GM19395 (cell line): ENCODE measurements at regions not wholly inside any gene's neighbourhood (a gene's known extent, or its start where the extent isn't known, plus 50 kb on each side); places are given as distances from the start of the nearest gene placed in this dataset.
"Not testable (repeated sequence)": the region's sequence is repeated elsewhere in the genome, so short reads cannot be mapped to it uniquely, and the experiment has no call there.

Experiments
- ATAC-seq: cut with Tn5 transposase; IDR thresholded peaks from one replicate; pipeline ENCODE4 v1.9.1; 2021; ENCODE audit warnings: mild to moderate bottlenecking, moderate library complexity; ENCODE audit not compliant: unreplicated experiment

DNA sequence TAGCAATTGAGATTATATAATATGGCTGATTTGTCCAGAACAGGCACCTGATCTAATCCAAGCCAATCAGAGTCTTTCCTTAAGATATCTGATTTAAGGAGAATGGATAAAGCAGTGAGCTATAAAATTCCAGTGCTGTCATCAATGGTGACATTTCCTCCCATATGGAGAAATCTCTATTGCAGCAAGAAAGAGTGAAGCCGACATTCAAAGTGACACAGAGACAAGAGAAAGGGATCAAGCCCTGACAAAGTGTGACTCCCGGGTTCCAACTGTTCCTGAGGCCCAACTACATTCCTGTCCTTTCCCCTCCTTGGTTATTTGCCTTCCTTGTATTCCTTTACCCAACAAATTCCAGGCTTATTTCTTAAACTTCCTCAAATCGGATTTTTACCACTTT, 430.0 kb upstream of the SOX5 start:
- no peak for ATAC-seq

- peak; percentile 90 for ATAC-seq
Observed at GRCh38 chr12:24378548-24379407, 429.3 kb upstream of the SOX5 start.

DNA sequence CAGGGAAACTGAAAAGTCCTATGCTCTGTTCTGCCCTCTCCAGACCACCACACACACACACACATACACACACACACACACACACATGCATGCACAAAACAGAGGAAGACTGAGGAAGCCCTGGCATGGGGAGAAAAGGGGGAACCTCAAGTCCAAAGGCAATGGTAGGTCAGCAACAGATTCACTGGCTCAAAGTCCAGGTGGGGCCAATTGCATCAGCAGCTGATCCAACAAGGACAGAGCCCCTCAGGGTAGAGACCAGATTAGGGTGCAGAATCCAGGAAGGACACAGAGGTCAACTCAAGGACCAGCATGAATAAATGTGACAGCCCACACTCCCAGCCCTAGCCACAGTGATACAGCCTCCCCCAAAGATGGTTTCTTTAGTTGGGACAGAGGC, 425.0 kb upstream of the SOX5 start:
- ATAC-seq, result no peak

GRCh38 chr12:24373004-24373403, 423.5 kb upstream of the SOX5 start:
- no peak for ATAC-seq

GRCh38 chr12:24366514-24366913, 417.0 kb upstream of the SOX5 start:
- ATAC-seq, result no peak

GRCh38 chr12:24364921-24365320, 415.5 kb upstream of the SOX5 start:
- no peak for ATAC-seq

DNA sequence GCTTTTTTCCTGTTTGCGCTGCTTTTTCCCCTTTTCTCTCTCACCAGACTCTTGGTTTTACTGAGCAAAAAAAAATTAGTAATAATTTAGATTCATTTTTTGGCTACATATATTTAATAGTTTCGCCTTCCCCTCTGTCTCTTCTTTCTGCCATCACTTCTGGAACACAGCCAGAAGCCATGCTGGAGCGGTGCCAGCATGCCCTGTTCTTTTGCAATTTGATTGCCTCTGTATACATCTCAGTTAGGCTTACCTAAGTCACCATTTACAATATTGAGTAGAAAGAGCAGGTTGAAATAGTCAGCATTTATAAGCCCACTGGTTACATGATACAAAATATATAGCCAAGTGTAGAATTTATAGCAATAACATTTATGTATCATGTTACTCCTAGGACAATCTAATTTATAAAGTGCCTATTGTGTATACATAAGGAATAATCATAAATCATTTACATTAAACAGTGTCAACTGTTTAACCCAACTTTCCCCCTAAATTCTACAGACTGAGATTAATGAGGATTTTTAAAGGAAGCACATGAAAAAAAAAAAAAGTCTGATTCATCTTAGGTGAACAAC, 413.8 kb upstream of the SOX5 start:
- ATAC-seq, result no peak

GRCh38 chr12:24361877-24362580, 412.6 kb upstream of the SOX5 start:
- ATAC-seq, result no peak

DNA sequence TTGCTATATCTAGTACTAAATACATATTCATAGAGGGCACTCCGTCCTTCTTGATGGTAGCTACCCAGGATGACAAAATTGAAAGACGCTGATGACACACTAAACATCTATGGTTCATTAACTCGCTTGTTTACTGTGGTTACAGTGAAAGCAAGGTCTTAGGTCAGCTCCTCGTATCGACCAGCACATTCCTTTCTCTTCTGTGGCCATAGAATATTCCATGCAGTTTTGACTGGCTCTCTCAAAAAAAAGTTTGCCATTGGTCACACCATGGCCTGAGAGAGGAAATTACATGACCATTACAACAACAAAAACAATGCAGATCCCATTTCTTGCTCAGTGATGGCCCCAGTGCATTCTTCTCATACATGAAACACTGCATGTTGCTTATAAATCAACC, 411.4 kb upstream of the SOX5 start:
- ATAC-seq, result peak; percentile 86

- peak; percentile 55 for ATAC-seq
Observed at GRCh38 chr12:24360461-24360860, 411.0 kb upstream of the SOX5 start.

DNA sequence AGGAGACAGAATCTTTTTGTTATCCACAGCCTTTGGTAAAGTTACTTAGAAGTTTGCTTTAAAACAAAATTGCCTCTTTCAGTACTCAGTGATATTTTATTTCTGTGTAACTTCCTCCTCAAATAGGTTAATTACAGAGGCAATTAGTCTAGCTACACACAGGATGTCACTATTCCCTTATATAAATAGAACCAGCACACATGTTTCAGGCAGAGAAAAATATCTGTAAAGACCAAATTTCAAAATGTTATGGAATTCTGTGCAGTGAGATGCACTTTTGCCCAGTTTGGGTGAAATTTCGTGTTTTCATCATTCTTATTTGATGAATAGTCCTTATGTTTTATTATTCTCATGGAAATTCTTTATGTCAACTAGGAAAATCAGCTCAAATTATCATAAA, 410.6 kb upstream of the SOX5 start:
- ATAC-seq, result no peak

DNA sequence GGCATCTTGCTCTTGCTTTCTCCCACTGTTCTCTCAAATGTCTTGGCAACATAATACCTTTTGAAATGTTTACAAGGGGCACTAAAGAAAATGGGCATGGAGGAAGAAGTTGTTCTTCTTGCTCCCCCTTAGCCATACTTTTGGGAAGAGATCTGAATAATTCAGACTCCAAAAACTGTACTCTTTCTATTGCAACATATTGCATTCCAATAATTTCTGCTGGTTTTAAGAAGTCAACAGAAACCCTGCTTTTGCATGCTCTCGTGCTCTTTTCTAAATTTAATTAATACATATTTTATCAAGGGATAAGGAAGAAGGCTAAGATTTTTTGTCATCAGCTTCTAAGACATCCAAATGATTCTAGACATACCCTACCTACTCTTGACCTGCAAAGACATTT, 409.9 kb upstream of the SOX5 start:
- no peak for ATAC-seq

DNA sequence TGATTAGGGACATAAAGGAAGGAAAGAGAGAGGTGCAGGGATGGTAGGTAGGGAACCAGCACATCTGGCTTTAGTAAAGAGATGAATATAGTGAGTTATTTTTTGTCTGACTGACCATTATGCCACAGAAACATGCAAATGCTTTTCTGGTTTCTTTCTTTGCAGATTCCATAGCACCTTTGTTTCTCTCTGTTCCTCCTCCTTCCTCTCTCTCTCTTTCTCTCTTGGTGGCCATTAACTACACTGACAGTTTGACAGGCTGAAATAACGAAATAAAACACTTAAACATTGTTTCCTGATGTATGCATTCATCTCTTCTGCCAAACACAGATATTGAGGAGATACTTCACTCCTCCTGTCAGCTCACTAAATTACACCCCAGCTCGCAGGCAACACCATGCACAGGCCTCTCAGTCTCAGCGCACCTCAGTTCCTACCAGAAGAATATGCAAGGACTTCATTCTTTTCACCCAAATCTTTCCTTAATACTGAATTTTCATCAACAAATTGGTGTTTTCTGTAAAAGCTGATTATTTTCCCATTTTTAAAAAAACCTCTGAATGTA, 406.9 kb upstream of the SOX5 start:
- ATAC-seq, result peak; percentile 70

DNA sequence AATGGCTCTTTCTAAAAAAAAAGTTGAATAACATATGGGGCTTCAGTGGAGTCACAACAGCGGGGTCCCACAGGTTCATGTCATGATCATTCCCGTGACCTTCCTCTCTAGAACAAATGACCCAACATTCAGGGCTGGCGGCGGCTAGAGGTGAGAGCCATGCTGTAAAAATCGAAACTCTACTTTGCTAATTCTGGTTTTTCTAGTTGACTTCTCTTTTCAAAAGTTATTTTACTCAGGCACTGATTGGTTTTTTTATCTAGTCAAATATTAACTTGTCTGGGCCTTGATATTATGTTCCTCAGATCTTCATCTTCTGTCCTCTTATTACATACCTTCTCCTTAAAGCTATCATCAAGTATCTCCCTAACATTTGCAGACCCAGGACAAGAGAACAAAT, 402.9 kb upstream of the SOX5 start:
- peak; percentile 45 for ATAC-seq

GRCh38 chr12:24349051-24349799, 399.8 kb upstream of the SOX5 start:
- no peak for ATAC-seq

- ATAC-seq, result not testable (repeated sequence)
Observed at GRCh38 chr12:24348180-24348579, 398.7 kb upstream of the SOX5 start.

DNA sequence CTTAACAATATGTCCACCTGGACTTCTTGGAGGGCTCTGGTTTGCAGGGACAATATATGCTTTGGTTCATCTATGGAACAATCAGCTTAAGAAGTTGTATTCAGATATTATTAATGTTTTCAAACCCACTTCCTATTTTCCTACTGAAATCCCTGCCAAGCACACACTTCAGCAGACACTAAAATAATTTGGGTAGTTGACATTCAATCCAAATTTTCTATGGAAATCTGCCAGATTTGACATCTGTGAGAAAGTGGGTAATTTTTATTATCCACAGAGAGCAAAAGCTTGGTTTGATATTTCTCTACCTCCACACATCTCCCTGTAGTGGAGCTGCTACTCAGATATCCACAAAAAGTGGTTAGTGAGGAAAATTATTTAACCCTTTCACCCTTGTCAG, 378.8 kb upstream of the SOX5 start:
- ATAC-seq, result no peak

GRCh38 chr12:24325331-24325730, 375.9 kb upstream of the SOX5 start:
- no peak for ATAC-seq

DNA sequence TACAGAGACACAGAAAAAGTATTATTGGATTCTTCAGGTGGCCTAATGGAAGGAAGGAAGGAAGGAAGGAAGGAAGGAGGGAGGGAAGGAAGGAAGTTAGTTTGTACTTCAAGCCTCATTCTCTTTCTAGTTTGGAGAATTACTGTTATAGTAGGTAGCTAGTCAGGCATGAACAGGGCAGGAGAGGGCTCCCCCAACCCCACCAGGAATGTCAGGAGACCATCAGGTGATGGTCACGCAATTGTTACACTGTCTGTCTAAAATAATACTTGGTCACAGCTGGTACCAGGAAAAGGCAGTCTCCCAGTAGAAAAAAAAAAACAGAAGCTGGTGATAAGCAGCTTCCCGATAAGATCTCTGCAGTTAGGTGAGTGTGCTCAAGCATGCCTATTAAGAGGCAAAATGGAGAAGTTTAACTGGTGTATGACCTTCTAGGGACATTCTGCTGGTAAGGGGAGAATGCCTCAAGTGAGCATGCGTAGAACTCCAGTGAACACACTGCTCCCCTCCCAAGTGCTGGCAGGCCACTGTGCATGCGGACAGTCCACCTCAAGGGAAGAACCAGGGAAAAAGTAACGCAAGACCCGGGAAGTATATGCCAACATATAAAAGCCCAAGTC, 358.4 kb upstream of the SOX5 start:
- ATAC-seq, result no peak

DNA sequence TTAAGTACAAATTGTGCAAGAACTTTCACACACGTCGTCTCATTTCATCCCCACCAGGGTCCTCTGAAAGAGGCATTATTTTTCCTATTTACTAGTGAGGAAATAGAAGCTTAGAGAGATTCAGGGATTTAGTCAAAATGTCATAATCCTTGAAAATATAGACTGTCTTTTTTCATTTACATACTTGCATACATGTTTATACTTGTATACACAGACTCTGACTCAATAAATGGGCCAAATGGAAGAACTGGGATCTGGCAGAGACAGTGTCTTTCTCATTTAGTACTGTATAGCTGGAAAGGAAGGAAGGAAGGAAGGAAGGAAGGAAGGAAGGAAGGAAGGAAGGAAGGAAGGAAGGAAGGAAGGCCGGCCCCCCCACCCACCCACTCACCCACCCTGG, 357.7 kb upstream of the SOX5 start:
- ATAC-seq, result no peak

DNA sequence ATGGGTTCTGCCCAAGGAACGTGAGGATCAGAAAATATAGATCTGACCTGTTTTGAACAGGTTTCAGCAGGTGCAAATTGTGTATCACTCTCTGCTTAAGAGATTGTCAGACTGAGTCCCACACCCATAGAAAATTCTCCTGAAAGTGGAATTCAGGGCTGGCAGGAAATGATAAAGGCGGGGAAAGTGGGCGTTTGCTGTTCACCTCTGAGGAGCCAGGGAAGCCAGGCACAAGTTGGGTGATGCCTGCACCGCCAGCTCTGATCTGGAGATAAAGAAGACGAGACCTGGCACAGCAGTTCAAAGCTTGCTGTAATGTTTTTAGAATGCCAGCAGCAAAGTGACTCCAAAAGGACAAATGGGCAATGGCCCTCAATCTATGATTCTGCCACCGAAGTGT, 356.5 kb upstream of the SOX5 start:
- no peak for ATAC-seq
